Neuronal stem cell (in vitro differentiated cells): ENCODE measurements at regions not wholly inside any gene's neighbourhood (a gene's known extent, or its start where the extent isn't known, plus 50 kb on each side); places are given as distances from the start of the nearest gene placed in this dataset.

ENCODE experiments used
- DNase-seq: peaks from one replicate; pipeline ENCODE4 v3.0.0-alpha.2; 2013; ENCODE audit warnings: low spot score
- H2AFZ ChIP-seq: one replicate; pipeline ENCODE4 v1.6.1; 2013; ENCODE audit warnings: mild to moderate bottlenecking, low read length, inconsistent platforms
- H2AK5ac ChIP-seq: 2 replicates; pipeline ENCODE4 v1.6.1; 2013; ENCODE audit warnings: low read depth, mild to moderate bottlenecking, inconsistent platforms, low read length, moderate library complexity, mixed read lengths
- H2BK120ac ChIP-seq: 2 replicates; pipeline ENCODE4 v1.6.1; 2013; ENCODE audit warnings: low read depth, mild to moderate bottlenecking, inconsistent platforms, low read length, moderate library complexity, mixed read lengths
- H2BK12ac ChIP-seq: one replicate; pipeline ENCODE4 v1.6.1; 2013; ENCODE audit warnings: low read length, inconsistent platforms
- H2BK15ac ChIP-seq: 2 replicates; pipeline ENCODE4 v1.6.1; 2013; ENCODE audit warnings: mild to moderate bottlenecking, low read length, inconsistent platforms, mixed read lengths
- H2BK5ac ChIP-seq: one replicate; pipeline ENCODE4 v1.6.1; 2013; ENCODE audit warnings: inconsistent platforms, mild to moderate bottlenecking, low read length, moderate library complexity
- H3K14ac ChIP-seq: one replicate; pipeline ENCODE4 v1.6.1; 2013; ENCODE audit warnings: low read length, inconsistent platforms
- H3K18ac ChIP-seq: 2 replicates; pipeline ENCODE4 v1.6.1; 2013; ENCODE audit warnings: low read length, inconsistent platforms
- H3K23ac ChIP-seq: 2 replicates; pipeline ENCODE4 v1.6.1; 2013; ENCODE audit warnings: low read depth, mild to moderate bottlenecking, mixed read lengths, low read length, inconsistent platforms; ENCODE audit not compliant: poor library complexity
- H3K27ac ChIP-seq: replicated peaks from 3 replicates; pipeline ENCODE4 v1.5.1; 2013; ENCODE audit warnings: low read length, inconsistent platforms
- H3K27me3 ChIP-seq, 3 experiments: 2 replicates each; pipeline ENCODE4 v1.6.1; 2013; ENCODE audit warnings: low read length in 3 of 3, mild to moderate bottlenecking in 2 of 3, inconsistent platforms in 1 of 3, low read depth in 1 of 3, mixed read lengths in 1 of 3, moderate library complexity in 1 of 3; ENCODE audit not compliant: control insufficient read depth in 3 of 3, insufficient read depth in 3 of 3
- H3K36me3 ChIP-seq, 2 donors: replicated peaks in 1 of 2; 2 replicates each; pipeline ENCODE4 v1.6.1; 2013; ENCODE audit warnings: low read length in 2 of 2; ENCODE audit not compliant: control insufficient read depth in 2 of 2, insufficient read depth in 2 of 2
- H3K4ac ChIP-seq: 2 replicates; pipeline ENCODE4 v1.6.1; 2013; ENCODE audit warnings: inconsistent platforms, mild to moderate bottlenecking, low read length, moderate library complexity
- H3K4me1 ChIP-seq, 2 donors: 1 replicate in 1 of 2; 2 replicates in 1 of 2; pipeline ENCODE4 v1.6.1; 2013; ENCODE audit warnings: low read length in 2 of 2, low read depth in 1 of 2; ENCODE audit not compliant: control insufficient read depth in 2 of 2, insufficient read depth in 1 of 2
- H3K4me2 ChIP-seq: one replicate; pipeline ENCODE4 v1.6.1; 2013; ENCODE audit warnings: mild to moderate bottlenecking, low read length, inconsistent platforms; ENCODE audit not compliant: insufficient read depth, poor library complexity, severe bottlenecking
- H3K4me3 ChIP-seq, 2 donors: 2 replicates each; pipeline ENCODE4 v1.5.1; 2013; ENCODE audit warnings: low read length in 2 of 2, mild to moderate bottlenecking in 2 of 2, inconsistent platforms in 1 of 2, moderate library complexity in 1 of 2
- H3K79me1 ChIP-seq: one replicate; pipeline ENCODE4 v1.6.1; 2013; ENCODE audit warnings: low read depth, mild to moderate bottlenecking, inconsistent platforms, low read length, moderate library complexity
- H3K9ac ChIP-seq: one replicate; pipeline ENCODE4 v1.6.1; 2013; ENCODE audit warnings: mild to moderate bottlenecking, low read depth, low read length, inconsistent platforms; ENCODE audit not compliant: poor library complexity
- H3K9me3 ChIP-seq, 2 donors: replicated peaks in 1 of 2; 2 replicates each; pipeline versions ENCODE3 to v1.6.1; 2013; ENCODE audit warnings: low read length in 2 of 2, mild to moderate bottlenecking in 2 of 2, inconsistent platforms in 1 of 2, low read depth in 1 of 2, mixed read lengths in 1 of 2, moderate library complexity in 1 of 2; ENCODE audit not compliant: control insufficient read depth in 2 of 2, insufficient read depth in 1 of 2
- H4K8ac ChIP-seq: one replicate; pipeline ENCODE4 v1.6.1; 2013; ENCODE audit warnings: low read depth, mild to moderate bottlenecking, inconsistent platforms, low read length, moderate library complexity
- H4K91ac ChIP-seq: one replicate; pipeline ENCODE4 v1.6.1; 2013; ENCODE audit warnings: low read length, low read depth, mild to moderate bottlenecking, inconsistent platforms; ENCODE audit not compliant: poor library complexity
- WGBS, 2 donors: extraction: QIAGEN DNeasy Blood & Tissue Kit; methylation state at CpG; one replicate each; pipeline ENCODE4 v1.1.7; 2013; ENCODE audit warnings: missing lambda C conversion rate in 2 of 2, mixed read lengths in 1 of 2; ENCODE audit not compliant: insufficient read length in 2 of 2, insufficient replicate concordance in 1 of 2; ENCODE audit errors: extremely low coverage in 2 of 2; 5-methylcytosine and 5-hydroxymethylcytosine counted together

GRCh38 chr12:61655241-61655640, 605.0 kb upstream of the USP15 start:
- no peak overlapping the region for H3K4ac ChIP-seq
- peak overlapping the region; percentile 81 for H2AFZ ChIP-seq
- no peak overlapping the region for H3K14ac ChIP-seq
- no CpG with 5 or more reads among the region's 1 CpG for WGBS, 2 donors
- no peak overlapping the region for H3K23ac ChIP-seq
- H2BK120ac ChIP-seq, result no peak overlapping the region
- no peak overlapping the region for H2AK5ac ChIP-seq
- H3K79me1 ChIP-seq, result no peaks in the 10 kb centered on the region
- no peak overlapping the region for H3K27ac ChIP-seq
- H3K36me3 ChIP-seq, result no peaks in the 10 kb centered on the region
- no peaks in the 10 kb centered on the region for H3K9me3 ChIP-seq
- H3K18ac ChIP-seq, result no peak overlapping the region
- no peak overlapping the region for H3K9ac ChIP-seq
- H4K91ac ChIP-seq, result no peak overlapping the region
- no peak overlapping the region for H2BK12ac ChIP-seq
- no peaks in the 10 kb centered on the region for H3K27me3 ChIP-seq
- H3K4me2 ChIP-seq, result no peak overlapping the region
- no peak overlapping the region for H3K4me3 ChIP-seq
- no peak overlapping the region for H4K8ac ChIP-seq
- H2BK15ac ChIP-seq, result no peak overlapping the region
- no peak for DNase-seq
- no peak overlapping the region for H2BK5ac ChIP-seq
- H3K4me1 ChIP-seq, result peaks cover 0 to 3% of the 10 kb centered on the region in 2 donors

- no peak overlapping the region for H3K9ac ChIP-seq
- WGBS, 2 donors, result no CpG with 5 or more reads among the region's 1 CpG
These were observed 592.5 kb upstream of the USP15 start for GRCh38 chr12:61667676-61668075.

GRCh38 chr12:61676520-61676919, 583.7 kb upstream of the USP15 start:
- Histone ChIP-seq H3K14ac (no peak overlapping the region), H3K4me1 (no peaks in the 10 kb centered on the region)

More at GRCh38 chr12:61667676-61668075, 592.5 kb upstream of the USP15 start:
- no peak overlapping the region for H2BK12ac ChIP-seq
- no peak overlapping the region for H3K18ac ChIP-seq
- no peak overlapping the region for H3K4me2 ChIP-seq
- peaks cover 2 to 4% of the 10 kb centered on the region in 2 donors for H3K4me1 ChIP-seq
- no peaks in the 10 kb centered on the region for H3K79me1 ChIP-seq
- H3K27ac ChIP-seq, result no peak overlapping the region
- H3K4me3 ChIP-seq, result no peak overlapping the region
- H3K23ac ChIP-seq, result no peak overlapping the region
- no peak overlapping the region for H3K4ac ChIP-seq
- no peak overlapping the region for H3K14ac ChIP-seq
- H4K8ac ChIP-seq, result no peak overlapping the region
- no peaks in the 10 kb centered on the region for H3K27me3 ChIP-seq
- H2BK120ac ChIP-seq, result no peak overlapping the region
- H3K9me3 ChIP-seq, result peaks cover 4 to 11% of the 10 kb centered on the region in 2 donors
- H2BK5ac ChIP-seq, result no peak overlapping the region
- no peak overlapping the region for H4K91ac ChIP-seq
- H2AFZ ChIP-seq, result peak overlapping the region; percentile 28
- DNase-seq, result no peak
- no peaks in the 10 kb centered on the region for H3K36me3 ChIP-seq
- no peak overlapping the region for H2BK15ac ChIP-seq
- H2AK5ac ChIP-seq, result no peak overlapping the region

GRCh38 chr12:61687407-61687806, 572.8 kb upstream of the USP15 start:
- Histone ChIP-seq H3K4me2 (no peak overlapping the region), H3K4me1 (no peaks in the 10 kb centered on the region), H3K4me3 (no peak overlapping the region), H3K79me1 (no peaks in the 10 kb centered on the region), H3K36me3 (no peaks in the 10 kb centered on the region), H3K27me3 (no peaks in the 10 kb centered on the region), H3K9me3 (no peaks in the 10 kb centered on the region), H2BK5ac (no peak overlapping the region), H2BK120ac (no peak overlapping the region), H2BK15ac (no peak overlapping the region), H3K27ac (no peak overlapping the region), H3K14ac (no peak overlapping the region), H3K4ac (no peak overlapping the region), H4K91ac (no peak overlapping the region), H3K9ac (no peak overlapping the region), H3K18ac (no peak overlapping the region), H2AK5ac (no peak overlapping the region), H3K23ac (no peak overlapping the region), H2BK12ac (no peak overlapping the region), H4K8ac (no peak overlapping the region), H2AFZ (no peak overlapping the region)
- WGBS, 2 donors, result no CpG with 5 or more reads among the region's 5 CpGs
- no peak for DNase-seq

More at GRCh38 chr12:61676520-61676919, 583.7 kb upstream of the USP15 start:
- H3K4me2 ChIP-seq, result no peak overlapping the region
- no peak for DNase-seq
- H2AFZ ChIP-seq, result no peak overlapping the region
- H3K18ac ChIP-seq, result no peak overlapping the region
- H4K8ac ChIP-seq, result no peak overlapping the region
- H2BK12ac ChIP-seq, result no peak overlapping the region
- no peaks in the 10 kb centered on the region for H3K36me3 ChIP-seq
- H3K27me3 ChIP-seq, result no peaks in the 10 kb centered on the region
- H3K23ac ChIP-seq, result no peak overlapping the region
- H2BK5ac ChIP-seq, result no peak overlapping the region
- H3K79me1 ChIP-seq, result no peaks in the 10 kb centered on the region
- H2AK5ac ChIP-seq, result no peak overlapping the region
- H2BK15ac ChIP-seq, result no peak overlapping the region
- no peak overlapping the region for H3K4me3 ChIP-seq
- no peak overlapping the region for H3K4ac ChIP-seq
- H3K9ac ChIP-seq, result no peak overlapping the region
- H2BK120ac ChIP-seq, result no peak overlapping the region
- H3K27ac ChIP-seq, result no peak overlapping the region
- no peaks in the 10 kb centered on the region for H3K9me3 ChIP-seq
- no peak overlapping the region for H4K91ac ChIP-seq
